Limb (tissue), 2 donors: ENCODE measurements at regions not wholly inside any gene's neighbourhood (a gene's known extent, or its start where the extent isn't known, plus 50 kb on each side); places are given as distances from the start of the nearest gene placed in this dataset.
"Not testable (repeated sequence)": the region's sequence is repeated elsewhere in the genome, so short reads cannot be mapped to it uniquely, and the experiment has no call there.

Experiments
- DNase-seq, 2 donors: peaks; one replicate each; pipeline ENCODE4 v3.0.0-alpha.2; 2016; ENCODE audit errors: extremely low spot score in 2 of 2

GRCh38 chr3:103453152-103453551 lies 1018.3 kb downstream of the ZPLD1 start:
- DNase-seq, result no peak

GRCh38 chr3:103459815-103460214 lies 1025.0 kb downstream of the ZPLD1 start:
- no peak for DNase-seq

- DNase-seq, result no peak
These were observed 1035.7 kb downstream of the ZPLD1 start for GRCh38 chr3:103470498-103470897.

GRCh38 chr3:103494011-103494410 lies 1059.2 kb downstream of the ZPLD1 start:
- DNase-seq, result no peak

- DNase-seq, result no peak
These were observed 1059.7 kb downstream of the ZPLD1 start for GRCh38 chr3:103494512-103494911.

- DNase-seq, result no peak
These were observed 1060.4 kb downstream of the ZPLD1 start for GRCh38 chr3:103495186-103495585.

GRCh38 chr3:103499132-103499900 lies 1064.5 kb downstream of the ZPLD1 start:
- no peak for DNase-seq

GRCh38 chr3:103499967-103500366 lies 1065.2 kb downstream of the ZPLD1 start:
- no peak for DNase-seq

GRCh38 chr3:103510760-103511159 lies 1075.9 kb downstream of the ZPLD1 start:
- no peak for DNase-seq

GRCh38 chr3:103511891-103512290 lies 1077.1 kb downstream of the ZPLD1 start:
- no peak for DNase-seq

- DNase-seq, result no peak
These were observed 1077.8 kb downstream of the ZPLD1 start for GRCh38 chr3:103512595-103512994.

GRCh38 chr3:103513003-103513402 lies 1078.2 kb downstream of the ZPLD1 start:
- DNase-seq, result no peak

GRCh38 chr3:103515116-103515515 lies 1080.3 kb downstream of the ZPLD1 start:
- no peak for DNase-seq

GRCh38 chr3:103516950-103517349 lies 1082.1 kb downstream of the ZPLD1 start:
- DNase-seq, result no peak

GRCh38 chr3:103531327-103531726 lies 1096.5 kb downstream of the ZPLD1 start:
- DNase-seq, result not testable (repeated sequence)

- no peak for DNase-seq
These were observed 1098.2 kb downstream of the ZPLD1 start for GRCh38 chr3:103532986-103533385.

- no peak for DNase-seq
These were observed 1119.6 kb downstream of the ZPLD1 start for GRCh38 chr3:103554451-103554850.

GRCh38 chr3:103564116-103564515 lies 1129.3 kb downstream of the ZPLD1 start:
- not testable (repeated sequence) for DNase-seq

GRCh38 chr3:103585809-103586208 lies 1151.0 kb downstream of the ZPLD1 start:
- DNase-seq, result no peak

GRCh38 chr3:103589770-103590169 lies 1155.0 kb downstream of the ZPLD1 start:
- DNase-seq, result no peak

- no peak for DNase-seq
These were observed 1166.0 kb downstream of the ZPLD1 start for GRCh38 chr3:103600844-103601243.

GRCh38 chr3:103601666-103602065 lies 1166.9 kb downstream of the ZPLD1 start:
- DNase-seq, result peak in 1 of 2 donors; percentile 38

GRCh38 chr3:103609472-103609871 lies 1174.7 kb downstream of the ZPLD1 start:
- no peak for DNase-seq
